ENCODE measurements at regions not wholly inside any gene's neighbourhood (a gene's known extent, or its start where the extent isn't known, plus 50 kb on each side); places are given as distances from the start of the nearest gene placed in this dataset.

- 59 to 68% methylated on average over 6 of the region's 6 CpGs for WGBS, 2 donors
Measured at GRCh38 chr4:18975916-18976808, 954.6 kb upstream of the LCORL start.

GRCh38 chr4:18973296-18973695 is 951.7 kb upstream of the LCORL start:
- Histone ChIP-seq H3K27ac (no peak overlapping the region), H3K36me3 (ENCODE audit: low read depth, missing control alignments) (no peaks in the 10 kb centered on the region), H3K9me3 (no peaks in the 10 kb centered on the region), H3K4me1 (no peaks in the 10 kb centered on the region), H3K4me3 (no peak overlapping the region), H3K27me3 (no peaks in the 10 kb centered on the region)
- no peak for DNase-seq
- intact Hi-C loops (cut with DNase I; ENCODE audit: low total_unique reads), result no loop called here
- 46 to 58% methylated on average over 1 of the region's 1 CpG for WGBS, 2 donors
- TF ChIP-seq POLR2A (IDR thresholded peaks at IDR 0.05) (no peak), CTCF (IDR thresholded peaks at IDR 0.05) (no peak)

More at GRCh38 chr4:18975916-18976808, 954.6 kb upstream of the LCORL start:
- no peaks in the 10 kb centered on the region for H3K4me1 ChIP-seq
- TF ChIP-seq POLR2A (IDR thresholded peaks at IDR 0.05) (no peak), CTCF (IDR thresholded peaks at IDR 0.05) (no peak)
- H3K4me3 ChIP-seq, result no peak overlapping the region
- no peaks in the 10 kb centered on the region for H3K27me3 ChIP-seq
- no peaks in the 10 kb centered on the region for H3K36me3 ChIP-seq (ENCODE audit: low read depth, missing control alignments)
- H3K9me3 ChIP-seq, result no peaks in the 10 kb centered on the region
- no peak overlapping the region for H3K27ac ChIP-seq
- intact Hi-C loops (cut with DNase I; ENCODE audit: low total_unique reads), result no loop called here
- DNase-seq, result no peak

- TF ChIP-seq CTCF (IDR thresholded peaks at IDR 0.05), result no peak
- TF ChIP-seq POLR2A (IDR thresholded peaks at IDR 0.05), result no peak
- Histone ChIP-seq H3K36me3 (ENCODE audit: low read depth, missing control alignments) (no peaks in the 10 kb centered on the region), H3K4me3 (no peak overlapping the region), H3K27ac (no peak overlapping the region), H3K27me3 (no peaks in the 10 kb centered on the region), H3K9me3 (no peaks in the 10 kb centered on the region), H3K4me1 (no peaks in the 10 kb centered on the region)
- DNase-seq, result no peak
- intact Hi-C loops (cut with DNase I; ENCODE audit: low total_unique reads), result no loop called here
Measured at GRCh38 chr4:18961879-18962278, 940.3 kb upstream of the LCORL start.

- no peak for TF ChIP-seq POLR2A (IDR thresholded peaks at IDR 0.05)
Measured at GRCh38 chr4:18961266-18961665, 939.7 kb upstream of the LCORL start.

GRCh38 chr4:18957716-18958115 is 936.2 kb upstream of the LCORL start:
- no peaks in the 10 kb centered on the region for H3K9me3 ChIP-seq
- TF ChIP-seq CTCF (IDR thresholded peaks at IDR 0.05) (no peak), POLR2A (IDR thresholded peaks at IDR 0.05) (no peak)
- no peaks in the 10 kb centered on the region for H3K36me3 ChIP-seq (ENCODE audit: low read depth, missing control alignments)
- 62 to 77% methylated on average over 6 of the region's 6 CpGs for WGBS, 2 donors
- H3K27me3 ChIP-seq, result no peaks in the 10 kb centered on the region
- no peak overlapping the region for H3K4me3 ChIP-seq
- DNase-seq, result no peak
- intact Hi-C loops (cut with DNase I; ENCODE audit: low total_unique reads), result no loop called here
- no peak overlapping the region for H3K27ac ChIP-seq
- no peaks in the 10 kb centered on the region for H3K4me1 ChIP-seq

More at GRCh38 chr4:18961266-18961665, 939.7 kb upstream of the LCORL start:
- H3K4me1 ChIP-seq, result no peaks in the 10 kb centered on the region
- no peak overlapping the region for H3K4me3 ChIP-seq
- no peaks in the 10 kb centered on the region for H3K9me3 ChIP-seq
- no peaks in the 10 kb centered on the region for H3K27me3 ChIP-seq
- 84 to 87% methylated on average over 8 of the region's 8 CpGs for WGBS, 2 donors
- no peak for DNase-seq
- intact Hi-C loops (cut with DNase I; ENCODE audit: low total_unique reads), result no loop called here
- H3K36me3 ChIP-seq (ENCODE audit: low read depth, missing control alignments), result no peaks in the 10 kb centered on the region
- H3K27ac ChIP-seq, result no peak overlapping the region

All from testis (tissue), 2 donors.